Suprapubic skin (tissue), 4 donors: ENCODE measurements at regions not wholly inside any gene's neighbourhood (a gene's known extent, or its start where the extent isn't known, plus 50 kb on each side); places are given as distances from the start of the nearest gene placed in this dataset.

Experiments used
- CTCF ChIP-seq, 2 donors: fragments of 200-600 bp in 1 of 2; fragments of 450-650 bp in 1 of 2; sonication (generic) in 1 of 2; IDR thresholded peaks; one replicate each; pipeline ENCODE4 v1.5.1; 2016 to 2019; ENCODE audit warnings: antibody characterized with exemption in 2 of 2, mild to moderate bottlenecking in 1 of 2, moderate library complexity in 1 of 2
- EP300 ChIP-seq: sonication (generic); formaldehyde crosslinking; IDR thresholded peaks from one replicate; pipeline ENCODE4 v1.6.1; 2017; ENCODE audit warnings: antibody characterized with exemption
- POLR2A ChIP-seq, 2 donors: fragments of 450-650 bp; IDR thresholded peaks; one replicate each; pipeline ENCODE4 v1.6.1; 2017; ENCODE audit warnings: antibody characterized with exemption in 2 of 2, mild to moderate bottlenecking in 2 of 2, moderate library complexity in 2 of 2
- POLR2AphosphoS5 ChIP-seq, 3 donors: sonication (generic); formaldehyde crosslinking; IDR thresholded peaks; one replicate each; pipeline ENCODE4 v1.6.1; 2017; ENCODE audit warnings: antibody characterized with exemption in 3 of 3

GRCh38 chr5:175263776-175264175 lies 180.2 kb downstream of the DRD1 start:
- TF ChIP-seq CTCF (IDR thresholded peaks at IDR 0.05): no peak
- TF ChIP-seq POLR2A (IDR thresholded peaks at IDR 0.05): no peak
- TF ChIP-seq POLR2AphosphoS5 (IDR thresholded peaks at IDR 0.05): no peak
- TF ChIP-seq EP300: no peak
